ENCODE measurements at regions not wholly inside any gene's neighbourhood (a gene's known extent, or its start where the extent isn't known, plus 50 kb on each side); places are given as distances from the start of the nearest gene placed in this dataset.
A peak's percentile ranks its signal among the peaks of the same experiment; 100 is the strongest.

DNA sequence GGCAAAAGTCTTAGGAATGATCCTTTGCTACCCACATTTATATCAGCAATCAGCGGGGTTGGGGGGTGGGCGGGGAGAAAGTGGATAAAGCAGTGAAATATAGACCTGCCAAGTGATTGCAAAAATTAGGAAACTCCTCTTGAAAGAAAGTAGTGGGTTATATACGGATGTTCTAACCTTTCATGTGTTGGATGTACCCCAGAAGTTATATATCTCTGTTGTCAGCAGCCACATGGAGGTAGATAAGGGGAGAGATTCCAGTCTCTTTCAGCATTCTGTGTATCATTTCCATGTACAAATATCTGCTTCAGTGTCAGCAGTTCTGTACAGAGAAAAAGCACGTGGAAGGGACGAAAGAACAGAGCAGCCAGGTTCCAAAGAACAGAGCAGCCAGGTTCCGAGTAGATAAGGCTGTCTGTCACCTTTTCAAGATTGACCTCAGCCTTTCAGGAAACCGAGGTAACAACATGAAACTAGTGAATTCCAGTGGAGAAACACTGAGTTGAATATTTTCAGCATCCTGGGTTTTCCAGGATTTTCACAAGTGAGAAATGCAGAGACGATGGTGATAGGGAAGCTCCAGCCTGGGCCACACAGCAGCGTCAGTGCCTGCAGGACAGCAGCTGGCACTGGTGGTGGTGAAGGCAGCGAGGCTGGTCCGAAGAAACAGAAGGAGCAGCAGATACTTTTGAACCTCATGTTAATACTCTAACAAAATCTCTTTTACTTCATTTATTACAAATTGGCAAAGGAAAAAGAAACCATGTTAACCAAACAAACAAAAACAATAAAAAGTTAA, 212.3 kb downstream of the C7orf25 start:
- no peak overlapping the region for H3K4me3 ChIP-seq (replicated peaks; ENCODE audit: low read depth, low read length)
- TF ChIP-seq, protein P1, sequence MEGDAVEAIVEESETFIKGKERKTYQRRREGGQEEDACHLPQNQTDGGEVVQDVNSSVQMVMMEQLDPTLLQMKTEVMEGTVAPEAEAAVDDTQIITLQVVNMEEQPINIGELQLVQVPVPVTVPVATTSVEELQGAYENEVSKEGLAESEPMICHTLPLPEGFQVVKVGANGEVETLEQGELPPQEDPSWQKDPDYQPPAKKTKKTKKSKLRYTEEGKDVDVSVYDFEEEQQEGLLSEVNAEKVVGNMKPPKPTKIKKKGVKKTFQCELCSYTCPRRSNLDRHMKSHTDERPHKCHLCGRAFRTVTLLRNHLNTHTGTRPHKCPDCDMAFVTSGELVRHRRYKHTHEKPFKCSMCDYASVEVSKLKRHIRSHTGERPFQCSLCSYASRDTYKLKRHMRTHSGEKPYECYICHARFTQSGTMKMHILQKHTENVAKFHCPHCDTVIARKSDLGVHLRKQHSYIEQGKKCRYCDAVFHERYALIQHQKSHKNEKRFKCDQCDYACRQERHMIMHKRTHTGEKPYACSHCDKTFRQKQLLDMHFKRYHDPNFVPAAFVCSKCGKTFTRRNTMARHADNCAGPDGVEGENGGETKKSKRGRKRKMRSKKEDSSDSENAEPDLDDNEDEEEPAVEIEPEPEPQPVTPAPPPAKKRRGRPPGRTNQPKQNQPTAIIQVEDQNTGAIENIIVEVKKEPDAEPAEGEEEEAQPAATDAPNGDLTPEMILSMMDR (IDR thresholded peaks at IDR 0.05; ENCODE audit: low read depth, low read length, missing control alignments), result no peak
- no peak for DNase-seq (ENCODE audit: extremely low read depth, low read depth)

DNA sequence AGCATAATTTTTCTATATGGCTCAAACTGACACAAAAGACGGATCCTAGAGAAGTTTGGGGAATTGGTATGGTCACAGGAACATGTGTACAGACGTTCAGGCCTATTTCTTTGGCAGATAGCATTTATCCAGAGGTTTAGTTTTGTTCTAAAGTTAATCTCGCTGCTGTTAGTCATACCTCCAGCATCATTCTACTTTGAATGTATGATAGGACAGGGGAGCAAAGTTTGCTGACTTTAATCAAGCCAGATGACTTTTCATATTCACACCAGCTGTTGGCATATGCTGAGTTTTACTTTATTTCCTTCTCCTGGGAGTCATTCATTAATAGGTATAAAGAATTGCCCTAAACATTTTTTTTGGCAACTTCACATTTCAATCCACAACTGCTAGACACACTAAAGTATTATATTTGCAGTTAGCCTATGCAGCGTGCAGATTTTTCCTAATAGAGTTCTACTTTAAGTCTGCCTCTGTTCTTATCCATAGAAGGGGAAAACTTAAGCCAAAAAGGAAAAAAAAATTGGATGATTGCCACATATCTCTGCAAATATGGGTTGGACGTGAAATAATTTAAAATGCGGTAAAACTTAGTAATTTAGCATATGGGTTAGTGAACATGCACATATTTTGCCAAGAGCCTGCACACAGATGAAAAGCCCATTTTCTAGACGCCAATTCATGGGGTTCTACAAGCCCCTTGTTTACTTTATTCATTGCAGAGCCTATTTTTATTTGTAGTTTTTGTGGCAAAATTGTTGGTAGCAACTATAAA, 213.1 kb downstream of the C7orf25 start:
- TF ChIP-seq, protein P1 (IDR thresholded peaks at IDR 0.05; ENCODE audit: low read depth, low read length, missing control alignments), result no peak
- no peak for DNase-seq (ENCODE audit: extremely low read depth, low read depth)
- no peak overlapping the region for H3K4me3 ChIP-seq (replicated peaks; ENCODE audit: low read depth, low read length)

DNA sequence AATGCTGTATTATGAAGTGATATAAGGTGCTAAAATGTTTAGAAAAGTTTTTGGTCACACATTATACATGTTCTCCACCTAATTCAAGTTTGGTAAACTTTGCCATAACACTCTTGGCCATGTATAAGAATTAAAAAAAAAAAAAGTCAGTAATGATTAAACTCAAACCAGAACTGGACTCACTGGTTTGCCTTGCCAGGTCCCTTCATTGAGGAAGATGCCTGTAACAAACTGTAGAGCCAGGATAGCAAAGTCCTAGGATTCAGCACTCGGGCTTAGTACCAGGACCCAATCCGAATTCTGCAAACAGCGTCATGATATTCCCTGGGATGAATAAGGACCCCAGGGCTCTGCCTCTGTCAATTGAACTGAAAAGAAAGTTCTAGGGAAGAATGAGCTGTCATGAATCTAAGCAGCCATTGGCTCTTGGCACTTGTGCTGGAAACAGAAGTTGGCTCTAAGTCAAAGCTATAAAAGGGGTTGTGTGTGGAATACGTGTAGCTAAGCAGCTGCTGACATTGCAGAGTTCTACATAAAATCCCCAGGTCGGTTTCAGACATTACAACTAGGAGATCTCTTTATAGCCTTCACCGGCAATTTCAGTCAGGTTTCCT, 216.9 kb downstream of the C7orf25 start:
- DNase-seq (ENCODE audit: extremely low read depth, low read depth), result no peak
- no peak overlapping the region for H3K4me3 ChIP-seq (replicated peaks; ENCODE audit: low read depth, low read length)
- TF ChIP-seq, protein P1 (IDR thresholded peaks at IDR 0.05; ENCODE audit: low read depth, low read length, missing control alignments), result no peak

DNA sequence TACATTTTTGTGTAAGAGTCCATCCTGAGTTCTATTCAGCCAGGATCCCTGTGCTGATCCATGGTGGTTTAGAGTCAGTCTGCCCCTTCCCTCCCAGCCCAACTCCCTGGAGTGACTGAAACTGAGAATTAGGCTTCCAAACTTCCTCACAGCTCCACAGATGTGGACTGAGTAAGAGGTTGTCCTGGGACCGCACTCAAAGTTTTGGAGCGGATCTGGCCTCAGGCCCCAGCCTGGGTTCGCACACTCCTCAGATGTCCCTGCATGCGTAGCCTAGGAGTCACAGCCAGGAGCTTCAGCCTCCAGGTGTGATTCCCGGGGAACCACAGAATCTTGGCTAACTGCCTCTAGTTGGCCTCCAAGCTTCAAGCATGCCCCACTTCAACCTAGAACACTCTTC, 218.1 kb downstream of the C7orf25 start:
- TF ChIP-seq, protein P1 (IDR thresholded peaks at IDR 0.05; ENCODE audit: low read depth, low read length, missing control alignments), result no peak
- no peak overlapping the region for H3K4me3 ChIP-seq (replicated peaks; ENCODE audit: low read depth, low read length)
- DNase-seq (ENCODE audit: extremely low read depth, low read depth), result no peak

DNA sequence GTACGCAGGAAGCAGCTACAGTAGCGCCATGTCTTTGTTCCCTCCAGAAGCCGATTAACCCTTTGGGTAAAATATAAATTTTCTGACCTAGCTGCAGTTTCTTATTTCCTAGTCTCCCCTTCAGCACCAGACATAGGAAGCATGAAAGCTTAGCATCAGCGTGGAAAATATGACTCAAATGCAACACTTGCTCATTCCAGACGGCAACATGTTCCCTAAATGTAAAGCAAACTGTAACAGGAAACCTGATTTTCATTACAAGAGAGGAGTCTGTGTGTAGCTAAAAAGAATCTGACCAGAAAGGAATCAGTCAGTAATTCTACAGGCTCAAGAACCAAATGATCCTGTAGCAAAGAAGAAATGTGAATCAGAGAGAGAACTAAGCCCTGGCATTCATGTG, 219.2 kb downstream of the C7orf25 start:
- H3K4me3 ChIP-seq (replicated peaks; ENCODE audit: low read depth, low read length), result no peak overlapping the region
- TF ChIP-seq, protein P1 (IDR thresholded peaks at IDR 0.05; ENCODE audit: low read depth, low read length, missing control alignments), result no peak
- DNase-seq (ENCODE audit: extremely low read depth, low read depth), result peak; percentile 56

DNA sequence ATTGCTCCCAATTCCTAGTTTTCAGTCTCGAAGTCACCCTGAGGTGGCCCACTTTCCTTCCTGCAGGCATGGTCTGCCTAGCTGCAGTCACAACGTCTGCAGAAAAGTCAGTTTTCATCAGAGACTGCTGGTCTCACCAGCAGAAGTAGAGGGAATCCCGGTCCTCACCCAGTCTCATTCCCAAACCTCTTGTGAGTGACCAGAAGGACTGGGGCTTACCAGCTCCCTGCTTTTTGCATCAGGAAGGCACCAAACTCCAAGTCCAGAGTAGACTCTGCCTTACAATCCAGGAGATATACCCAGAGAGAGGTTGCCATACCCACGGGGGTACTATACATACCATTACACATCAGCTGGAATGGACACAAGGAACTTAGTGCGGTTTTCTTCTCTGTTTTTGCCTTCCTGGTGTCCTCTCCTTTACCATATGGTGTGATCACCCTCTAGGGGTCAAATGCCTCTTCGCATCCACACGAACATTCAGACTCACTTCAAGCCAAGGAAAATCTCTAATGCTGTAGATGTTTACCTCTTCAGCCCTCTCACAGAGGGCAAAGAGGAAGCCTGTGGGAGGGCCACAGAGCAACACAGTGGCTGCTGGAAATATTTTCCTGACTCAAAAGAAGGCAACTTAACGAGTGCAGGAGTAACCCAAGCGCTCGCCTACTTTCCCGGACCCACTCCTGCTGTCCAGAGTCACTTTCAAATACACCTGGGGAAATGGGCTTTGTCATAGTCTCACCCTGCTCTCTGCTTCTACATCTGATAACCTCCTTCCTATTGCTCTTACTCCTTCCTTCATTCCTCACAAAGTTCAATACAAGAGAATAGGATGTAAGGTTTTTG, 220.9 kb downstream of the C7orf25 start:
- DNase-seq (ENCODE audit: extremely low read depth, low read depth), result peak; percentile 47
- TF ChIP-seq, protein P1 (IDR thresholded peaks at IDR 0.05; ENCODE audit: low read depth, low read length, missing control alignments), result peak; percentile 74
- H3K4me3 ChIP-seq (replicated peaks; ENCODE audit: low read depth, low read length), result no peak overlapping the region
